ENCODE measurements at regions not wholly inside any gene's neighbourhood (a gene's known extent, or its start where the extent isn't known, plus 50 kb on each side); places are given as distances from the start of the nearest gene placed in this dataset.

GRCh38 chrX:42691196-42691595, 86.8 kb downstream of the PPP1R2C start:
- Histone ChIP-seq H3K27ac (ENCODE audit: low read depth, low read length) (no peak overlapping the region), H3K9ac (ENCODE audit: low read length) (no peak overlapping the region), H3K4me2 (ENCODE audit: low read depth, low read length, poor library complexity, severe bottlenecking) (no peak overlapping the region), H3K9me2 (replicated peaks; ENCODE audit: insufficient read depth, low read length) (no peaks in the 10 kb centered on the region), H3F3A (ENCODE audit: insufficient read depth) (no peaks in the 10 kb centered on the region), H3K4me3 (ENCODE audit: insufficient read depth, low read length, poor library complexity, severe bottlenecking) (no peak overlapping the region), H3K27me3 (ENCODE audit: low read length) (no peaks in the 10 kb centered on the region), H2AFZ (ENCODE audit: low read depth, low read length, severe bottlenecking) (no peak overlapping the region), H3K79me2 (ENCODE audit: insufficient read depth, low read length) (no peaks in the 10 kb centered on the region), H4K20me1 (ENCODE audit: low read depth, low read length) (no peaks in the 10 kb centered on the region), H3K36me3 (ENCODE audit: low read length) (no peaks in the 10 kb centered on the region), H3K9me3 (ENCODE audit: insufficient read depth, low read length) (no peaks in the 10 kb centered on the region)
- no peak for TF ChIP-seq CTCF (IDR thresholded peaks at IDR 0.05; ENCODE audit: insufficient read depth, low read length, poor library complexity, severe bottlenecking)
- TF ChIP-seq EZH2phosphoT487 (conservative IDR thresholded peaks at IDR 0.05; ENCODE audit: low read length), result no peak

GRCh38 chrX:42686706-42687105, 91.3 kb downstream of the PPP1R2C start:
- no peaks in the 10 kb centered on the region for H4K20me1 ChIP-seq (ENCODE audit: low read depth, low read length)
- H3K27ac ChIP-seq (ENCODE audit: low read depth, low read length), result no peak overlapping the region
- H3K9me2 ChIP-seq (replicated peaks; ENCODE audit: insufficient read depth, low read length), result no peaks in the 10 kb centered on the region
- H3K9ac ChIP-seq (ENCODE audit: low read length), result no peak overlapping the region
- H2AFZ ChIP-seq (ENCODE audit: low read depth, low read length, severe bottlenecking), result no peak overlapping the region
- H3K27me3 ChIP-seq (ENCODE audit: low read length), result no peaks in the 10 kb centered on the region
- no peak for TF ChIP-seq CTCF (IDR thresholded peaks at IDR 0.05; ENCODE audit: insufficient read depth, low read length, poor library complexity, severe bottlenecking)
- no peak for TF ChIP-seq EZH2phosphoT487 (conservative IDR thresholded peaks at IDR 0.05; ENCODE audit: low read length)
- H3F3A ChIP-seq (ENCODE audit: insufficient read depth), result no peaks in the 10 kb centered on the region
- no peak overlapping the region for H3K4me3 ChIP-seq (ENCODE audit: insufficient read depth, low read length, poor library complexity, severe bottlenecking)
- H3K36me3 ChIP-seq (ENCODE audit: low read length), result no peaks in the 10 kb centered on the region
- no peaks in the 10 kb centered on the region for H3K9me3 ChIP-seq (ENCODE audit: insufficient read depth, low read length)
- no peak overlapping the region for H3K4me2 ChIP-seq (ENCODE audit: low read depth, low read length, poor library complexity, severe bottlenecking)
- no peaks in the 10 kb centered on the region for H3K79me2 ChIP-seq (ENCODE audit: insufficient read depth, low read length)

GRCh38 chrX:42686296-42686695, 91.7 kb downstream of the PPP1R2C start:
- Histone ChIP-seq H3K4me3 (ENCODE audit: insufficient read depth, low read length, poor library complexity, severe bottlenecking) (no peak overlapping the region), H3K9me2 (replicated peaks; ENCODE audit: insufficient read depth, low read length) (no peaks in the 10 kb centered on the region), H3F3A (ENCODE audit: insufficient read depth) (no peaks in the 10 kb centered on the region), H3K79me2 (ENCODE audit: insufficient read depth, low read length) (no peaks in the 10 kb centered on the region), H3K36me3 (ENCODE audit: low read length) (no peaks in the 10 kb centered on the region), H3K9me3 (ENCODE audit: insufficient read depth, low read length) (no peaks in the 10 kb centered on the region), H2AFZ (ENCODE audit: low read depth, low read length, severe bottlenecking) (no peak overlapping the region), H4K20me1 (ENCODE audit: low read depth, low read length) (no peaks in the 10 kb centered on the region), H3K4me2 (ENCODE audit: low read depth, low read length, poor library complexity, severe bottlenecking) (no peak overlapping the region), H3K9ac (ENCODE audit: low read length) (no peak overlapping the region), H3K27me3 (ENCODE audit: low read length) (no peaks in the 10 kb centered on the region), H3K27ac (ENCODE audit: low read depth, low read length) (no peak overlapping the region)
- TF ChIP-seq EZH2phosphoT487 (conservative IDR thresholded peaks at IDR 0.05; ENCODE audit: low read length), result no peak
- TF ChIP-seq CTCF (IDR thresholded peaks at IDR 0.05; ENCODE audit: insufficient read depth, low read length, poor library complexity, severe bottlenecking), result no peak

Measured in SU-DHL-6 (cell line).